GM21390 (cell line): ENCODE measurements at regions not wholly inside any gene's neighbourhood (a gene's known extent, or its start where the extent isn't known, plus 50 kb on each side); places are given as distances from the start of the nearest gene placed in this dataset.

Source experiments
- ATAC-seq: cut with Tn5 transposase; IDR thresholded peaks from one replicate; pipeline ENCODE4 v1.9.1; 2021; ENCODE audit not compliant: unreplicated experiment

DNA sequence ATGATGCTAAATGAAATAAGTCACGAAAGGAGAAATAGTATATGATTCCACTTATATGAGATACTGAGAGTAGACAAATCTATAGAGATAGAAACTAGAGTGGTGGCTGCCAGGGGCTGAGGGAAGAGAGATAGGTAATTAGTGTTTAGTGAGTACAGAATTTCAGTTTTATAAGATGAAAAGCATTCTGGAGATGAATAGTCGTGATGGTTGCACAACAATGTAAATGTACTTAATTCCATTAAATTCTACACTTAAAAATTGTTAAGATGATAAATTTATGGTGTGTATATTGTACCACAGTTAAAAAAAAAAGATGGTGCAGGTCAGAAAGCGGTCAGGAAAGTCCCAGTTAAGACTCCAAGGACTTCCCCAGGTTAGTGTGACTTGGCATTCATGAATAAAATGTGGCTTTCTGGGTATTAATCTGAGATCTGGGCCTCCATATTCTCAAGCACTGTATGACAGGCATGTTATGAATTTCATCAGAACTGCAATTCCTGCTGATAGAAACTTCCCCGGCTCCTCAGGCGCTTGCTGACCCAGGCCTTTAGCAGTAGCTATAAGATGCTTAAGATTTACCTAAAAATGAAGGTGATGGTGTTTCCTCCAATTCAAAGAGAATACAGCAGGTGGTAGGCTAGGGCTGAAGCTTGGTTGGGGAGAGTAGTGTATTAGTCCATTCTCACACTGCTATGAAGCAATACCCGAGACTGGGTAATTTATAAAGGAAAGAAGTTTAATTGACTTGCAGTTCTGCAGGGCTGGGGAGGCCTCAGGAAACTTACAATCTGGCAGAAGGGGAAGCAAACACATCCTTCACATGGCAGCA is 115.3 kb upstream of the SOX9 start:
- peak; percentile 51 for ATAC-seq

DNA sequence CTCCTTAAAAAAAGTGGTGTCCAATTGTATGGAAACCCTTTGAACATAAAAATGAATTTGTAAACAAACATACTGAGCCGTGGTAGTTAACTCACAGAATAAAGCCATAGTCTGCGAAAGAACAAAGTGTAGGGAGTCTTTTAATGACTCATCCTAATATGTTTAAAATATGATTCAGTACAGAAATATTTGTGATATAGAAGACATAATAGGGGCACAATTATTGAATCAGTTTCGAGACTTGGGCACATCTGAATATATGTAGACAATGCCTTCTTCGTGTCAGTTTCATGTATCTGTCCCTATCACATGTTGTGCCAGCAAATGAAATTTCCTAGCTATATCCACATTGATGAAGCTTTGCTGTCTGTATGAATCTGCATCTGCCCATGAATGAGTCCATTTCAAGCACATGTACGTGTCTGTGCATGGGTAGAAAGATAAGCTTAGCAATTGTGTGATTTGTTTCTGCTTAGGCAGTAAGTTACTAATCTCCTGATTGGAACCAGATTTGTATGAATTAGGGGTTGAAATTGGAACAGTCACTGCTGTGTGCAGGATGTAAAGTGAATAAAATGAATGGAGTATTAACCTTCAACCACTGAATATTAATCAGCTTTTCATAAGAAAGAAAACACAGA is 112.5 kb upstream of the SOX9 start:
- no peak for ATAC-seq

DNA sequence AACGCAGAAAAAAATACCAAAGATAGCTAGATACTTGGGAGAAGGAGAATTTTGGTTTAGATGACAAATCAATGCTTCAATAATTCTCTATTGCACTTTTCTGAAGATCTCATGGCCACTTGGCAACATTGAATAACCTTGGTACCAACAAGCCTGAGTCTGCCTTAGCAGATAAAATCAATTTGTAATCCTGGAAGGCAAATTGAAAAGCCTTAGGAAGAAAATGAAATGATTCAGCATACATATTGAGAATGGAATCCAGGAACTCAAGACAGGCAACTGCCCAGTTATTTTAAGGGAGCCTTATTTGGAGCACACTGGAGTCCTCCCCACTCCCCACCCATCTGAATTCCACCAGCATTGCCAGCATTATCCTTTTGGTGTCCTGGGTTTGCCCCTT is 109.3 kb upstream of the SOX9 start:
- no peak for ATAC-seq

GRCh38 chr17:72021417-72022041 is 99.3 kb upstream of the SOX9 start:
- ATAC-seq: no peak

DNA sequence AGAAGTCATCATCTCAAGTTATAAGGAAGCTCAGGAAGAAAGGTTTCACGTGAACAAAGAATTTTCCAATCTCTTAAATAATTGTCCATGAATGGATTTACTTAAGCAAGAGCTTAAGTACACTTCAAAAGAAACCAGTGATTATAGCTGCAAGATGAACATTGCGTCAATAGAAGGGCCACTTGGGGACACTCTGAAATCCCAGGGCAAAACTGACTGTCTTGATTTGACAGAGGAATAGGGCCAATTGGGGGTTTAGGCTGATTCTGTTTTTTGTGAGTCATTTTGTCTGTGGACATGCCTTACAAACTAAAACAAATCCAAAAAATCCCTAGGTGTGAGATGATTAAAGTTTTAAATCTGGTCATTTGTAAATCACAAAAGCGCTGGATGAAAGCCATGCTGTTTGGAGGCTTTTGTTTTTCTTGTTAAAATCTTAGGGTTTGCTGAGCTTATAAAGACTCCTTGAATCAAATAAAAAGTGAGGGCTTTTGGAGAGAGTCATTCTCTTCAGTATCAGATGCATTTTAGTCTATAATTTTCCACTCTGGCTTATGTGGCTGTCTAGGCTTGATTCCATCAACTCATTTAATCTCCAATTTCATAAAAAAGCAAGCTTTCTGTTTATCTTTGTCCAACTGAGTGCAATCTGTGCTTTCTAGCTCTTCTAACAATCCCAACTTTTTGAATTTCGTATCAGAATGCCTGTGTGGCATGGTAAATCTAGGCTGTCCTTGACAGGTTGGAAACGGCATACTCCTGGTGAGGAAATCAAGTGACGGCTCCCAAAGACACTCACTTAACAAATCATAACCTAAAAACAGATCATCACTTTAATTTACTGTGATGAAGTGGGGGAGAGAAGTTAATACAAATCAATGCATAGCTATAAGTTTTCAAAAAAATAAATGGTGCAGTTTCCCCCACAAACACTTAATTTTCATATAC is 98.2 kb upstream of the SOX9 start:
- ATAC-seq: no peak

DNA sequence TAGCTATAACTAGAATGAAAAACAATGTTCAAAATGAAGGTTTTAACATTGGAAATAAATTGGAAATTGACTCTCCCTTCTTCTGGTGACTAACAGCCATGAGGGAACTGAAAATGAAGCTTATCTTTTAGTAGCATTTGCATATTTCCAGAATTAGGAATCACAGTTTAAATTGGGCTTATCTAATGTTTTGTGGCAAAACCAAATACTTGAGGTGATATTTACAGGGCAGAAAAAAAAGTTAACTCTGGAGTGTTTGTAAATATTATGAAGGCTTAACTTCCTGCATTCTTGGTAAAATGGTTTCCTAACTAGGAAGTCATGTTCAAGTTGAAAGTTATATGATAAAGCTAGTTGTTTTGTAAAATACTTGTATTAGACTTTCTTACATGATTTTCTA is 96.4 kb upstream of the SOX9 start:
- ATAC-seq: no peak

- no peak for ATAC-seq
Observed at GRCh38 chr17:72025113-72025512, 95.7 kb upstream of the SOX9 start.

DNA sequence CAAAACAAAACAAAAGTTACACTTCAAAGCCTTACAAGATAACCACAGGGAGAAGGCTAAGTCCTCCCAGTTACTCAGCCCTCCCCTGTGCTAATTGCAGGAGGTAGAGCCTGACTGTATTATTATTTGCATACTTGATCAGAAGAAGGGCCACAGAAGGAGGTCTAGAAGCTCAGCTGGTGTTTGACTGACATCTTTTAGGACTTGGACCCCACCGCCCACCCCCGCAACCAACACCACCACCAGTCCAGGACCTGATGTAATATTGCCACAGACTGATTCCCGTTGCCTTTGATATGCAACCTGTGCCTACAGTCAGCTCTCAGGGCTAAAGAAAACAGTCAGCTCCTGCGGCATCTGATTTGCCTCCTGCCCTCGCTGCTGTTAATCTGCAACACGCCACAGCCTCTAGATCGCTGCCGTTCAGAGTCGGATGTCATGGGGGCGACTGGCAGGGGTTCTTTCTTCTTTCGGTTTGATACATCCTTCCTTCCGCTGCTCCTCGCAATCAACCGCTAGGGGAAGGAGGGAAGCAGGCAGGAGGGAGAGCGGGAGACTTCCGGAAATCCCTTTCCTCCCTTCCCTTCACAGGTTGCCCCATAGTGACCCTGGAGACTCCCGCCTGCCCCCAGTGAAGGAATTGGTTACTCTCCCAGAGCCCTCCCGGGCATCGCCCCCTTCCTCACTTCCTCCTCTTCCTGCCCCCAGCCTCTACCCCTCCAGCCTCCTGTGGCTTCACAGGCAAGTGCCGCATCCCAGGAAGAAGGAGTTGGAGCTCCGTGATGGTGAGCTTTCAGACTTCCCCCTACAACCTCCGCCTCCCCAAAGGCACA is 90.5 kb upstream of the SOX9 start:
- ATAC-seq: peak; percentile 85

DNA sequence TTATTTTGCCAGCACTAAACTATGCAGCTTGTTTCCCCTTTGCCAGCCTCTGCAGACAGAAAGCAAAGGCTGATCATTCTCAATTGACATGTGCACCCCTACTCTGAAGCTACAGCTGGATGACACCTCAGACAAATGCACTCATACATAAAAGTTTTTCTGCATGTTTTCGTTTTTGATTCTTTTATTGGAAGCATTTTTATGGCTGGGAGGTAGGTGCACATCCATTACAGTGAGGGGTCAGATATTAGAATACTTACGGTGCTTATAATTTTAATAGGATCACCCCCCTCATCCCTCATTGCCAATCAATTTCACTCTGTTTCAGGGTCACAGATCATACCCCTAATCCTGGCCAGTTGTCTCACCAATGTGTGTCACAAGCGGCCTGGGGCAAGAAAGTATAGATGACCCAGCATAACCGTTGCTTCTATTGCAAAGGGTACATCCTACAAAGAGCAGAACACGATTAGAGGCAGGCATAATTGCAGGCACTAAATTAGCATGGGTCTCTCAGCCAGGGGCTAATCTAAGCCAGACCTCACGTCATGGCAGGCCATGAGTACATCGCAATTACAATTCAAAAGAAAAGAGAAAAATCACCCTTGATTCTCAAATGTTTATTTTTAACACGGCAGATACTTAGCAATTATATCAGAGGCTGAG is 89.5 kb upstream of the SOX9 start:
- ATAC-seq: no peak

GRCh38 chr17:72033334-72033733 is 87.5 kb upstream of the SOX9 start:
- no peak for ATAC-seq

DNA sequence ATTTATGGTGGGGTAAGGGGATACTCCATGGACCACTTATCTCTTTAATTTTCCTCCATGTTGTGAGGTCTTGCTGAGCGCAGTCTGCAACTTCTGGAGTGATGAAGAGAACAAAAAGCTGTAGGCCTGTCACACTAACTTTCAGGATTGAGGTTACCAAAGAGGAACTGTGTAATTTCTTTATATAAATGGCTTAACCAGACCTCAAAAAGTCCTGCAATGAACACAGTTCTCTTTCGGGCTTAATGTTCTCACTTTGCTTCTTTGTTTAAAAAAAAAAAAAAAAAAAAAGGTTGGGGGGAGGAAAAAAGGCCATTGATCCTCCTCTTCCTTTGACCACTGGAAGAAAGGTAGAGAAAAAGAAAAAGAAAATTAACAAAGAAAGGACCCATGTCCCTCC is 86.8 kb upstream of the SOX9 start:
- peak; percentile 46 for ATAC-seq

DNA sequence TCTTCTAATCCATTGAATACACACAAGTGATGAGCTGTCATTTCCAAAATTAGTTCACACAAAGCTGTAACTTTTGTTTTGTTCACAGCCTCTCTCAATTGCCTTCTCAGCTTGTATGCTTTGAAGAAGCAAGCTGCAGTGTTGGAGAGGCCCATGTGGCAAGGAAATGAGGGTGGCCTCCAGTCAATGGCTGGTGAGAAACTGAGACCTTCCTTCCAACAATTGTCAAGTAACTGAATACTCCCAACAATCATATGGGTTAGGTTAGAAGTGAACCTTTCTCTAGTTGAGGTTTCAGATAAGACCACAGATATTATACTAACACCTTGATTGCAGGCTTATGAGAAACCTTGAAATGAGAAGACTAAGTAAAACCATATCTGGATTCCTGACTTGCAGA is 82.4 kb upstream of the SOX9 start:
- ATAC-seq: no peak

DNA sequence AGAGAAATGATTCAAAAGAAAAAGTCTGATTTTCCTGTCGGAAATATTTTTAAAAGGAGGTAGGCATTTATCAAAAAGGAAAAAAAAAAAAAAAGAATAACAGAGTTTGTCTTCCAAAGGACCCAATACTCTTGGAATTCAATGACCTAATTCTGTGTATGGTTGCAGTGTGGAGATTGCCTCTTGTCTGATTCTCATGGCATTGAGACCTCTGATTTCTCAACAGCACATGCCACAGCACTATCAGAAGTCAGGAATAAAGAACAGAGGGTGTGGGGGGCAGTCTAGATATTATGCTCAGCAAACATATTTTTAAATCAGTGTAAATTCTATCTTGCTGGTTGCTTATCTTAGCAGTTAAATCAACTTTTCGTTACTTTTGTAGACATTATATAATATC is 81.3 kb upstream of the SOX9 start:
- no peak for ATAC-seq

- ATAC-seq: no peak
Observed at GRCh38 chr17:72046178-72046577, 74.6 kb upstream of the SOX9 start.

- ATAC-seq: no peak
Observed at GRCh38 chr17:72046643-72047612, 73.9 kb upstream of the SOX9 start.

DNA sequence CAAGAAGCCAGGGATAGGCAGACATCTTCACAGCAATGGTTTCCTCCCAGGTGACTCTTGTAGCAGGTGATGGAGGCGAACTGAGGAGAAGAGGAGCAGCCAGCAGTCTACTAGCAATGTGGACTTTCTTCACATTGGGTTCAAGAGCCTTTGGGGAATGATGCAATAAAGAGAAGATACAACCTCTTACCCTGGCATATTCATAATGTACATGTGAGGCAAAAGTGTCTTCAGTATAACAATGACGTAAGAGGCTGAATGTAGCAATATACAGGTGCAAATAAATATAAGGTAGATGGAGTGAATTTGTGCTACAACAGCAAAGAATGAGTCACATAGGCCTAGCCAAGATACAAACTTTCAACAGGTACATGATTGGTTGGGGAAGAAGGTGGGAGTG is 70.9 kb upstream of the SOX9 start:
- no peak for ATAC-seq

DNA sequence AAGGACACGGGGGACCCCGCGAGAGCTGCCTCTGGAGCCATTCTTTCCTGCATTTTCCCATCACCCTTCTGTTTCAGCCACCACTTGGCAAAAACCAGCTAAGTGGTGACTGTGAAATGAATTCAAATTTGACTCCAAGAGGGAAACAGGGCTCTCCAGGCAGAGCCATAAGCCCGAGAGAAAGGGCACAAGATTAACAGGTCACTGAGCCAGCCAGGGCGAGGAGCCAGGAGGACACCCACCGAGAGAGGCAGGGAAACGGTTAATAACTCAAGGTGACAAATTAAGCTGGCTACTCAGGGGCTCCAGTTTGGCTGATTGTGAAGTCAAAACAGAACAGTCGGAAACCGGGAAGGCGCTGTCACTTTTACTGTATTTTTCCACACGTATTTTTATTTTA is 67.8 kb upstream of the SOX9 start:
- ATAC-seq: no peak

DNA sequence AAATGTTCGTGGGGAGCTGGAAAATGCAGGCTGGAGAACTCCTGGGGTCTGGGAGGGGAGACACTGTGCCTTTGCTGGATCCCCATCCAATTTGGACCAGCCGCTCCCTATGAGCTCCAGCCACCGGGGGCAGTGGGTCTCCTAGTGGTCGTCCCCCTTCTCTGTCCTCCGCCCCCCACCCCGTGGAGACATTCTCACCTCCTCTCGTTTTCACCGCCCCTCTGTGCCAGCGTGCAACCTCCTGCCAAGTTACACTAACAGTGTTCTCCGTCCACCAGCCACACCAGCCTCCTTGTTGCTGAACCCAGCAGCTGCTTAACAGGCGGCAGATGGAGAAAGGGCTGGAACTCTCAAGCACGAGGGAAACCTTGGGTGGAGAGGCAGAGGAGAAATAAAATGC is 67.4 kb upstream of the SOX9 start:
- no peak for ATAC-seq

DNA sequence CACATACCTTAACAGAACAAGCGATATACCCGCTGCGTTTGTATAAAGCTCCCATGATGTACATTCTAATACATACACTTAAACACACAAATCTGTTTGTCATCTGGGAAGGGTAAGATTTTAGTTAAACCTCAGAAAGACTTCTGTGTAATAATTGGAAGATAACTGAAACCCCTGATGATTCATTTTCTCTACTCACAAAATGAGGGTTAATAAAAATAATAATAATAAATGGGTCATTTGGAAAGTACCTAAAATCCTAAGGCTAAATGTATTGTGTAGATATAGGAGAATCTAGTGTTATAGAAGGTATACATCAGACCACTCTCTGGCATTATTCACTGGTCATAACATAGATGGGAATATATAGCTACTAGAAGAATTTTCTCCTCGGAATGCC is 64.7 kb upstream of the SOX9 start:
- no peak for ATAC-seq
